GM23248 (cell line): ENCODE measurements at regions not wholly inside any gene's neighbourhood (a gene's known extent, or its start where the extent isn't known, plus 50 kb on each side); places are given as distances from the start of the nearest gene placed in this dataset.

Experiments used
- EZH2 ChIP-seq: fragments of 200-600 bp; sonication (generic); IDR thresholded peaks from 2 replicates; pipeline ENCODE4 v1.6.1; 2018; ENCODE audit warnings: antibody characterized with exemption, mild to moderate bottlenecking; ENCODE audit not compliant: insufficient read depth, poor library complexity, severe bottlenecking
- EZH2phosphoT487 ChIP-seq: fragments of 200-600 bp; sonication (generic); IDR thresholded peaks from 2 replicates; pipeline ENCODE4 v1.6.1; 2018; ENCODE audit warnings: antibody characterized with exemption, moderate library complexity, mild to moderate bottlenecking, low read depth; ENCODE audit not compliant: insufficient read depth

DNA sequence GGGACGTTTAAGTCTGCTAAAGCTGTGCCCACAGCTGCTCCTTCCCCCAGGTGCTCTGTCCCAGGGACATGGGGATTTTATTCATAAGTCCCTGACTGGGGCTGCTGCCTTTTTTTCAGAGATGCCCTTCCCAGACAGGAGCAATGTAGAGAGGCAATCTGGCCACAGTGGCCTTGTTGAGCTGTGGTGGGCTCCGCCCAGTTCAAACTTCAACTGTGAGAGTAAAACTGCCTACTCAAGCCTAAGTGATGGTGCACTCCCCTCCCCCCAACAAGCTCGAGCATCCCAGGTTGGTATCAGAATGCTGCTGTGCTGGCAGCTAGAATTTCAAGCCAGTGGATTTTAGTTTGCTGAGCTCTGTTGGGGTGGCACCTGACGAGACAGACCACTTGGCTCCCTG is 1371.4 kb downstream of the ADGRL3 start:
- TF ChIP-seq EZH2phosphoT487 (no peak), EZH2 (no peak)
